Testis (tissue), 2 donors: ENCODE measurements at regions not wholly inside any gene's neighbourhood (a gene's known extent, or its start where the extent isn't known, plus 50 kb on each side); places are given as distances from the start of the nearest gene placed in this dataset.
"Not testable (repeated sequence)": the region's sequence is repeated elsewhere in the genome, so short reads cannot be mapped to it uniquely, and the experiment has no call there.

Experiments used
- POLR2A ChIP-seq: fragments of 450-650 bp; IDR thresholded peaks from one replicate; pipeline ENCODE4 v1.6.1; 2017; ENCODE audit warnings: antibody characterized with exemption, mild to moderate bottlenecking, moderate library complexity
- TF ChIP-seq, protein P1 (sequence below), 3 experiments: fragments of 450-650 bp in 2 of 3; fragments of 200-600 bp in 1 of 3; sonication (generic) in 1 of 3; IDR thresholded peaks; one replicate each; pipeline ENCODE4 v1.5.1; 2016 to 2019; ENCODE audit warnings: antibody characterized with exemption in 3 of 3, mild to moderate bottlenecking in 2 of 3, moderate library complexity in 1 of 3

DNA sequence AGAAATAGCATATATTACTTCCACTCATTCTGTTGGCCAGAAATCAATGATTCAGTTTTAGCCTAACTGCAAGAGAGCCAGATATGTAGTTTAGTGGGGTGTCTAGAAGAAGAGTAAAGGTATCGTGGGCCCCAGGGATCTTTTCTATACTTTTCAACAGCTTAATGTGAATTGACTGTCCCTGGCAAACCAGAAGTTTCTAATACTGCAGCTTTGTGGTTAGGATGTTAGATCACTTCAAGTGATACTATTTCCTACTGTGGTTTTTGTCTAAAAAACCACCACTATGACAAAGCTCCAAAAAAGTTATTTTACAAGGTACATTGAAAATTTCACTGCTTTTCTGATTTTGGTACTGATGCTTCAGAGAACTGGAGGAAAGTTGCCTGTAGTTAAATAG lies 1525.1 kb downstream of the KHDRBS2 start:
- TF ChIP-seq, protein P1, sequence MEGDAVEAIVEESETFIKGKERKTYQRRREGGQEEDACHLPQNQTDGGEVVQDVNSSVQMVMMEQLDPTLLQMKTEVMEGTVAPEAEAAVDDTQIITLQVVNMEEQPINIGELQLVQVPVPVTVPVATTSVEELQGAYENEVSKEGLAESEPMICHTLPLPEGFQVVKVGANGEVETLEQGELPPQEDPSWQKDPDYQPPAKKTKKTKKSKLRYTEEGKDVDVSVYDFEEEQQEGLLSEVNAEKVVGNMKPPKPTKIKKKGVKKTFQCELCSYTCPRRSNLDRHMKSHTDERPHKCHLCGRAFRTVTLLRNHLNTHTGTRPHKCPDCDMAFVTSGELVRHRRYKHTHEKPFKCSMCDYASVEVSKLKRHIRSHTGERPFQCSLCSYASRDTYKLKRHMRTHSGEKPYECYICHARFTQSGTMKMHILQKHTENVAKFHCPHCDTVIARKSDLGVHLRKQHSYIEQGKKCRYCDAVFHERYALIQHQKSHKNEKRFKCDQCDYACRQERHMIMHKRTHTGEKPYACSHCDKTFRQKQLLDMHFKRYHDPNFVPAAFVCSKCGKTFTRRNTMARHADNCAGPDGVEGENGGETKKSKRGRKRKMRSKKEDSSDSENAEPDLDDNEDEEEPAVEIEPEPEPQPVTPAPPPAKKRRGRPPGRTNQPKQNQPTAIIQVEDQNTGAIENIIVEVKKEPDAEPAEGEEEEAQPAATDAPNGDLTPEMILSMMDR (IDR thresholded peaks at IDR 0.05), result not testable (repeated sequence)
- not testable (repeated sequence) for TF ChIP-seq POLR2A
